HCT116 (cell line): ENCODE measurements at regions not wholly inside any gene's neighbourhood (a gene's known extent, or its start where the extent isn't known, plus 50 kb on each side); places are given as distances from the start of the nearest gene placed in this dataset.

Experiments
- ATAC-seq: fragments of 200-7000 bp; cut with Tn5 transposase; 2 replicates; pipeline ENCODE4 v1.9.1; 2020; ENCODE audit warnings: mild to moderate bottlenecking, moderate library complexity
- BruUV-seq: library from RNA; stranded (reverse); fragments of 400-500 nt; replicated peaks from 2 replicates; lab custom pipeline; 2021; lab: Mats Ljungman, UMichigan
- CTCF ChIA-PET: fragments of 300-600 bp; sonication (Branson Sonifier 250); formaldehyde crosslinking; loops from one replicate; lab custom pipeline; 2021; ENCODE audit warnings: antibody characterized with exemption; lab: Charles Lee
- POLR2A ChIA-PET: fragments of 300-600, 350-600 bp; sonication (Branson Sonifier 250); formaldehyde crosslinking; loops from one replicate; lab custom pipeline; 2021; ENCODE audit warnings: antibody characterized with exemption; lab: Charles Lee
- RAD21 ChIA-PET, 2 experiments: fragments of 300-600 bp; sonication (Branson Sonifier 250); formaldehyde crosslinking; loops; one replicate each; lab custom pipeline; 2023; ENCODE audit warnings: low total read pairs in 2 of 2; ENCODE audit not compliant: uncharacterized antibody in 2 of 2, unreplicated experiment in 2 of 2, low non-redundant PET in 1 of 2; lab: Charles Lee
- DNase-seq: peaks from one replicate; pipeline ENCODE4 v3.0.0-alpha.2; 2010; ENCODE audit warnings: low read depth, low spot score
- H2AFZ ChIP-seq: fragments of 200-600 bp; shearing (Covaris generic), sonication (generic); 2 replicates; pipeline ENCODE4 v1.6.1; 2017; ENCODE audit warnings: low read depth, mixed run types, mixed read lengths, antibody characterized with exemption, low read length; ENCODE audit not compliant: poor library complexity, severe bottlenecking
- H3K27ac ChIP-seq: 2 replicates; pipeline ENCODE4 v1.5.1; 2012; ENCODE audit warnings: low read depth, low read length
- H3K27me3 ChIP-seq: fragments of 200-600 bp; sonication (generic); 2 replicates; pipeline ENCODE4 v1.6.1; 2016; ENCODE audit warnings: mixed run types, low read length, mixed read lengths; ENCODE audit not compliant: insufficient read depth
- H3K36me3 ChIP-seq, 2 experiments: fragments of 200-500 bp in 1 of 2; fragments of 200-600 bp in 1 of 2; sonication (Bioruptor generic) in 1 of 2; sonication (generic) in 1 of 2; 2 replicates each; pipeline versions ENCODE4 v1.5.1 to v1.6.1; 2014 to 2016; ENCODE audit warnings: low read length in 2 of 2, inconsistent platforms in 1 of 2, mixed read lengths in 1 of 2, mixed run types in 1 of 2; ENCODE audit not compliant: insufficient read depth in 2 of 2, control insufficient read depth in 1 of 2
- H3K4me1 ChIP-seq, 2 experiments: fragments of 200-600 bp in 1 of 2; sonication (generic) in 1 of 2; 2 replicates each; pipeline versions ENCODE4 v1.5.1 to v1.6.1; 2012 to 2017; ENCODE audit warnings: low read length in 2 of 2, inconsistent platforms in 1 of 2, mild to moderate bottlenecking in 1 of 2, mixed read lengths in 1 of 2, mixed run types in 1 of 2, moderate library complexity in 1 of 2; ENCODE audit not compliant: insufficient read depth in 2 of 2, control insufficient read depth in 1 of 2
- H3K4me2 ChIP-seq: fragments of 200-600 bp; sonication (generic); 2 replicates; pipeline ENCODE4 v1.6.1; 2017; ENCODE audit warnings: mixed run types, low read length, mixed read lengths
- H3K4me3 ChIP-seq, 2 experiments: fragments of 200-600 bp in 1 of 2; sonication (generic) in 1 of 2; replicated peaks in 1 of 2; 2 replicates each; pipeline ENCODE4 v1.5.1; 2011 to 2016; ENCODE audit warnings: low read length in 2 of 2, control low read depth in 1 of 2, low read depth in 1 of 2, mild to moderate bottlenecking in 1 of 2, mixed read lengths in 1 of 2, mixed run types in 1 of 2
- H3K79me2 ChIP-seq: fragments of 200-600 bp; sonication (generic); 2 replicates; pipeline ENCODE4 v1.6.1; 2017; ENCODE audit warnings: mild to moderate bottlenecking, mixed run types, low read length, moderate library complexity, mixed read lengths; ENCODE audit not compliant: insufficient read depth
- H3K9ac ChIP-seq: fragments of 200-600 bp; sonication (generic); 2 replicates; pipeline ENCODE4 v1.6.1; 2016; ENCODE audit warnings: low read length, mixed read lengths
- H3K9me2 ChIP-seq: fragments of 200-600 bp; sonication (generic), shearing (Covaris generic); 2 replicates; pipeline ENCODE4 v1.6.1; 2017; ENCODE audit warnings: mixed run types, mild to moderate bottlenecking, moderate library complexity; ENCODE audit not compliant: insufficient read depth
- H3K9me3 ChIP-seq, 2 experiments: fragments of 200-500 bp in 1 of 2; fragments of 200-600 bp in 1 of 2; sonication (Bioruptor generic) in 1 of 2; sonication (generic) in 1 of 2; 2 replicates each; pipeline ENCODE4 v1.6.1; 2014 to 2017; ENCODE audit warnings: low read length in 2 of 2, mixed read lengths in 2 of 2, inconsistent platforms in 1 of 2, low read depth in 1 of 2, mild to moderate bottlenecking in 1 of 2, mixed run types in 1 of 2, moderate library complexity in 1 of 2; ENCODE audit not compliant: control insufficient read depth in 1 of 2, insufficient read depth in 1 of 2
- H4K20me1 ChIP-seq: fragments of 200-600 bp; sonication (generic), shearing (Covaris generic); 2 replicates; pipeline ENCODE4 v1.6.1; 2017; ENCODE audit warnings: mixed run types, mild to moderate bottlenecking, moderate library complexity; ENCODE audit not compliant: insufficient read depth
- CEBPB ChIP-seq: IDR thresholded peaks from 2 replicates; pipeline ENCODE4 v1.6.1; 2012; ENCODE audit warnings: low read depth
- CTCF ChIP-seq, 3 experiments: fragments of 200-600 bp in 1 of 3; sonication (generic) in 1 of 3; IDR thresholded peaks in 2 of 3; conservative IDR thresholded peaks in 1 of 3; 2 replicates each; pipeline ENCODE4 v1.5.1; 2012 to 2017; ENCODE audit warnings: low read depth in 2 of 3, low read length in 2 of 3, antibody characterized with exemption in 1 of 3, borderline replicate concordance in 1 of 3, control low read depth in 1 of 3, mild to moderate bottlenecking in 1 of 3, mixed read lengths in 1 of 3, mixed run types in 1 of 3, moderate library complexity in 1 of 3; ENCODE audit not compliant: insufficient read depth in 1 of 3
- ELF1 ChIP-seq: IDR thresholded peaks from 2 replicates; pipeline ENCODE4 v1.6.1; 2012; ENCODE audit warnings: low read depth, borderline replicate concordance
- EZH2 ChIP-seq: fragments of 200-600 bp; sonication (generic); IDR thresholded peaks from 2 replicates; pipeline ENCODE4 v1.6.1; 2017; ENCODE audit warnings: antibody characterized with exemption, mixed run types
- EZH2phosphoT487 ChIP-seq: fragments of 200-600 bp; IDR thresholded peaks from 2 replicates; pipeline ENCODE4 v1.6.1; 2018; ENCODE audit warnings: antibody characterized with exemption, borderline replicate concordance
- FOSL1 ChIP-seq: IDR thresholded peaks from 2 replicates; pipeline ENCODE4 v1.6.1; 2012; ENCODE audit warnings: low read depth
- JUND ChIP-seq: IDR thresholded peaks from 2 replicates; pipeline ENCODE4 v1.6.1; 2012
- MAX ChIP-seq: IDR thresholded peaks from 2 replicates; pipeline ENCODE4 v1.6.1; 2012
- POLR2A ChIP-seq: IDR thresholded peaks from 2 replicates; pipeline ENCODE4 v1.7.0; 2011; ENCODE audit warnings: borderline replicate concordance; ENCODE audit not compliant: insufficient read depth, insufficient read length; ENCODE audit errors: extremely low read depth
- POLR2AphosphoS5 ChIP-seq: IDR thresholded peaks from 2 replicates; pipeline ENCODE4 v1.6.1; 2011; ENCODE audit warnings: mild to moderate bottlenecking, low read depth, low read length, moderate library complexity
- RAD21 ChIP-seq: IDR thresholded peaks from 2 replicates; pipeline ENCODE4 v1.6.1; 2012; ENCODE audit warnings: low read depth, mild to moderate bottlenecking
- REST ChIP-seq: IDR thresholded peaks from 2 replicates; pipeline ENCODE4 v1.6.1; 2012; ENCODE audit warnings: low read depth
- SIN3A ChIP-seq: IDR thresholded peaks from 2 replicates; pipeline ENCODE4 v1.6.1; 2012; ENCODE audit warnings: low read depth
- SP1 ChIP-seq: IDR thresholded peaks from 2 replicates; pipeline ENCODE4 v1.6.1; 2012; ENCODE audit warnings: low read depth
- TCF7L2 ChIP-seq: IDR thresholded peaks from 2 replicates; pipeline ENCODE4 v1.7.0; 2011; ENCODE audit warnings: borderline replicate concordance, inconsistent platforms; ENCODE audit not compliant: insufficient read depth, insufficient read length; ENCODE audit errors: extremely low read depth
- ZBTB33 ChIP-seq: IDR thresholded peaks from 2 replicates; pipeline ENCODE4 v1.6.1; 2011; ENCODE audit warnings: mild to moderate bottlenecking, low read length, moderate library complexity; ENCODE audit not compliant: insufficient replicate concordance; ENCODE audit errors: extremely low read depth
- ZFX ChIP-seq: fragments of 450-650 bp; IDR thresholded peaks from 2 replicates; pipeline ENCODE4 v1.6.1; 2017
- ZNF274 ChIP-seq: fragments of 200-500 bp; sonication (Bioruptor generic); IDR thresholded peaks from 2 replicates; pipeline ENCODE4 v1.6.1; 2014; ENCODE audit warnings: mild to moderate bottlenecking, low read depth, low read length, inconsistent platforms
- intact Hi-C: fragments of 100-400 bp; cut with micrococcal nuclease; formaldehyde crosslinking; loops from 2 replicates; pipeline ENCODE4 v1.10.0; 2022
- TF ChIP-seq, protein P1 (sequence below): IDR thresholded peaks from 2 replicates; pipeline ENCODE4 v1.6.1; 2012

- ATAC-seq = no peak
- Histone ChIP-seq H3K27ac (no peak overlapping the region), H3K79me2 (no peaks in the 10 kb centered on the region), H3K36me3 (no peaks in the 10 kb centered on the region), H3K9me2 (no peaks in the 10 kb centered on the region), H3K9ac (no peak overlapping the region), H3K4me3 (no peak overlapping the region), H4K20me1 (no peaks in the 10 kb centered on the region), H3K4me2 (no peak overlapping the region), H2AFZ (no peak overlapping the region), H3K27me3 (no peaks in the 10 kb centered on the region), H3K9me3 (peaks cover 0 to 15% of the 10 kb centered on the region in 2 experiments; a peak in 2 of 4 replicates), H3K4me1 (no peaks in the 10 kb centered on the region)
- RAD21 ChIA-PET = no interaction called here
- no peak for DNase-seq
- intact Hi-C loops = no loop called here
- no TSS peak for BruUV-seq
- POLR2A ChIA-PET = no interaction called here
- TF ChIP-seq SP1 (no peak), SIN3A (no peak), EZH2phosphoT487 (no peak), REST (no peak), MAX (no peak), FOSL1 (no peak), ZBTB33 (no peak), CEBPB (no peak), JUND (no peak), RAD21 (no peak), TCF7L2 (no peak), POLR2AphosphoS5 (no peak), POLR2A (no peak), CTCF (IDR thresholded peaks at IDR 0.05 in 2 of 3, conservative IDR thresholded peaks at IDR 0.05 in 1 of 3; ENCODE audit: borderline replicate concordance in 1 of 3, insufficient read depth in 1 of 3, low read depth in 2 of 3, low read length in 2 of 3) (no peak), ELF1 (no peak), ZNF274 (no peak), EZH2 (no peak), ZFX (no peak)
- TF ChIP-seq, protein P1, sequence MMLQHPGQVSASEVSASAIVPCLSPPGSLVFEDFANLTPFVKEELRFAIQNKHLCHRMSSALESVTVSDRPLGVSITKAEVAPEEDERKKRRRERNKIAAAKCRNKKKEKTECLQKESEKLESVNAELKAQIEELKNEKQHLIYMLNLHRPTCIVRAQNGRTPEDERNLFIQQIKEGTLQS = no peak
- CTCF ChIA-PET = no interaction called here
Measured at GRCh38 chr5:4832471-4832870, 307.7 kb upstream of the ADAMTS16 start.
